C4-2B (cell line): ENCODE measurements at regions not wholly inside any gene's neighbourhood (a gene's known extent, or its start where the extent isn't known, plus 50 kb on each side); places are given as distances from the start of the nearest gene placed in this dataset.

Experiments used
- H3K27ac ChIP-seq: fragments of 450-650 bp; 2 replicates; pipeline ENCODE4 v1.5.1; 2017
- ZFX ChIP-seq: fragments of 450-650 bp; IDR thresholded peaks from 2 replicates; pipeline ENCODE4 v1.6.1; 2017
- TF ChIP-seq, protein P1 (sequence below): fragments of 450-650 bp; conservative IDR thresholded peaks from 2 replicates; pipeline ENCODE4 v1.5.1; 2017; ENCODE audit warnings: mild to moderate bottlenecking

GRCh38 chr6:140217283-140217682 lies 842.8 kb upstream of the CITED2 start:
- no peak for TF ChIP-seq ZFX
- TF ChIP-seq, protein P1, sequence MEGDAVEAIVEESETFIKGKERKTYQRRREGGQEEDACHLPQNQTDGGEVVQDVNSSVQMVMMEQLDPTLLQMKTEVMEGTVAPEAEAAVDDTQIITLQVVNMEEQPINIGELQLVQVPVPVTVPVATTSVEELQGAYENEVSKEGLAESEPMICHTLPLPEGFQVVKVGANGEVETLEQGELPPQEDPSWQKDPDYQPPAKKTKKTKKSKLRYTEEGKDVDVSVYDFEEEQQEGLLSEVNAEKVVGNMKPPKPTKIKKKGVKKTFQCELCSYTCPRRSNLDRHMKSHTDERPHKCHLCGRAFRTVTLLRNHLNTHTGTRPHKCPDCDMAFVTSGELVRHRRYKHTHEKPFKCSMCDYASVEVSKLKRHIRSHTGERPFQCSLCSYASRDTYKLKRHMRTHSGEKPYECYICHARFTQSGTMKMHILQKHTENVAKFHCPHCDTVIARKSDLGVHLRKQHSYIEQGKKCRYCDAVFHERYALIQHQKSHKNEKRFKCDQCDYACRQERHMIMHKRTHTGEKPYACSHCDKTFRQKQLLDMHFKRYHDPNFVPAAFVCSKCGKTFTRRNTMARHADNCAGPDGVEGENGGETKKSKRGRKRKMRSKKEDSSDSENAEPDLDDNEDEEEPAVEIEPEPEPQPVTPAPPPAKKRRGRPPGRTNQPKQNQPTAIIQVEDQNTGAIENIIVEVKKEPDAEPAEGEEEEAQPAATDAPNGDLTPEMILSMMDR = no peak
- H3K27ac ChIP-seq = no peak overlapping the region

DNA sequence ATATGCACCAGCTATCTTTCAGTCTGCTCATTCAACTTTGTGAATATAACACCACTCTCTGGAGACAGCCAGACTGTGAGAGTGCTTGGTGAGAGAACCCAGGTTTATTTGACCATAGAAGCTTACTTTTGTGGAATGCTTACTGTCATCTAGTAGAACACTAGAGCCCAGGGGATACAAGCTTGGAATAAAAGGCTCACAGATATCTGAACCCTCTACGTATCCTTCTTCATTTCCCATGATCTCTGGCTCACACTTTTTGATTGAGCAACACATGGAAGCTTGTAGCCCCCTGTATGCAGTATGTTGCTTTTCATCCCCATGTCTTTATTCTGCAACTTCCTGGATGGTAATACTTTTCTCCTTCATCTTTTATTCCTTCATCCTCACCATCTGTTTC lies 835.3 kb upstream of the CITED2 start:
- TF ChIP-seq ZFX = no peak
- TF ChIP-seq, protein P1 = no peak
- H3K27ac ChIP-seq = no peak overlapping the region

GRCh38 chr6:140208286-140208685 lies 833.8 kb upstream of the CITED2 start:
- no peak overlapping the region for H3K27ac ChIP-seq
- TF ChIP-seq, protein P1 = no peak
- no peak for TF ChIP-seq ZFX

- TF ChIP-seq, protein P1 = no peak
- no peak for TF ChIP-seq ZFX
- no peak overlapping the region for H3K27ac ChIP-seq
Measured at GRCh38 chr6:140205795-140206593, 831.5 kb upstream of the CITED2 start.

- TF ChIP-seq, protein P1 = no peak
- TF ChIP-seq ZFX = no peak
- H3K27ac ChIP-seq = no peak overlapping the region
Measured at GRCh38 chr6:140204154-140204553, 829.7 kb upstream of the CITED2 start.

DNA sequence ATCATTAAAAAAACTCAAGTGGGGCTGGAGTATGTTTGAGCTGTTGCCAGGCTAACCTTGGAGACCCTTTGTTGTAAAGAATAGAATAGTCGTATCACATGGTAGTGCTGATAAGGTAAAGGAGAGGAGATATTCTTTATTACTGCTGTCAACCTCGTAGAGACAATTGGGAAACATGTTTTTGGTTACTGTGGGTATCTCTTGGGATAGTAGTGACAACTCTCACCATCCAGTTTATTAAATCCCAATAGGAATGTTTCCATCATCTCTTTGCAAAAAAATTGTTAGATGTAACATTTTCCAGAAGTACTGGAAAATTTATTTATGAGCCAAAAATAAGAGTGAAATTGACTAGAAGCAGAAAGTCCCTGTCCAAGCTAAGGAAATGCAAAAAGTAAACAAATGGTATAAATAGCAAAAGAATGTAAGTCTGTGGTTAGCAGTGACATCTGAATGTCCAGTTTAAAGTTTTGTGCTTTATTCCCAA lies 829.3 kb upstream of the CITED2 start:
- no peak overlapping the region for H3K27ac ChIP-seq
- TF ChIP-seq, protein P1 = no peak
- no peak for TF ChIP-seq ZFX

DNA sequence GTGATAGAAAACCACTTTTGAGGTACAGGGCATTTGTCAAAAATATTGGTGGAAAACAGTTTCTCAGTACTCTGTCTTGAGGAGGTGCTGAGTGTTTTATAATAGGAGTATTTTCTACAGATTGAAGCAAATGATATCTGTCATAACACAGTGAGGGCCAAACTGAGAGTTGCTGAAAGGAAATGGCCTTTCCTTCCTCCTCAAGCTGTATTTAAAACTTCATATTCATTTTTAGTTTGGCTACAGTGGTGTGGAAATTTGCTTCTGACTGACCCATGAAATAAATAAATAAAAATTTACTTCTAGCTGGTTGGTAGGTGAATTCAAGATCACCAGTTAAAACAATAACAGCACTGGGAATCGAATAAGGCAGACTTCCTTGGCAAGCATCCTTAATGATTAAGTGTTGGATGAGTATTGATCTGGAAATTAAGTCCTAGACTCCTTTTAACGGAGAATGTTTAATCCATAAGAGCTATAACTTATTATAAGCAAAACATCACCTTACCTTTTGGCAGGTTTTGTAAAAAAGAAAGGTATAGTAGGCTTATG lies 828.6 kb upstream of the CITED2 start:
- TF ChIP-seq, protein P1 = no peak
- no peak for TF ChIP-seq ZFX
- H3K27ac ChIP-seq = no peak overlapping the region
